Endometrium (tissue), 2 donors: ENCODE measurements at regions not wholly inside any gene's neighbourhood (a gene's known extent, or its start where the extent isn't known, plus 50 kb on each side); places are given as distances from the start of the nearest gene placed in this dataset.
"Not testable (repeated sequence)": the region's sequence is repeated elsewhere in the genome, so short reads cannot be mapped to it uniquely, and the experiment has no call there.

Experiments
- FAIRE-seq: peaks from 2 replicates; lab custom pipeline; 2012; peaks lifted over from hg19 to GRCh38; lab: Jason Lieb, UNC
- donor health status: control.
- donor health status: control.

DNA sequence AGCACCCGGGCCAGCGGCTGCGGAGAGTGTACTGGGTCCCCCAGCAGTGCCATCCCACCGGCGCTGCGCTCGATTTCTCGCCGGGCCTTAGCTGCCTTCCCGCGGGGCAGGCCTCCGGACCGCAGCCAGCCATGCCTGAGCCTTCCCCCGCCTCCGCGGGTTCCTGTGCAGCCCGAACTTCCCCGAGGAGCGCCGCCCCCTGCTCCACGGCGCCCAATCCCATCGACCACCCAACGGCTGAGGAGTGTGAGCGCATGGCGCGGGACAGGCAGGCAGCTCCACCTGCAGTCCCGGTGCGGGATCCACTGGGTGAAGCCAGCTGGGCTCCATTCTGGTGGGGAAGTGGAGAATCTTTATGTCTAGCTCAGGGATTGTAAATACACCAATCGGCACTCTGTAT is 325.4 kb downstream of the PPP1R3A start:
- not testable (repeated sequence) for FAIRE-seq

DNA sequence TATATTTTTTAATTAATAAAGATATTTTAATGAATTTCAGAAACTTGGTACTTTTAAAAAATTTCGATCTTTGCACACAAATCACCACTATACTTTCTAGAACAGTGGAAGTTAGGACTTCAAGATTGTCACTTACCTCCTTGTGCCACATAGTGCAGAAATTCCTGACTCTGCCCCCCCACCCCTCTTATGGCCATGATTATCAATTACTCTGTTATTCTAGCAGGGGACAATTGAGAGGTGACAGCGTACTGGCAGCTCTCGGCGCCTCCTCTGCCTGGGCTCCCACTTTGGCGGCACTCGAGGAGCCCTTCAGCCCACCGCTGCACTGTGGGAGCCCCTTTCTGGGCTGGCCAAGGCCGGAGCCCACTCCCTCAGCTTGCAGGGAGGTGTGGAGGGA is 325.9 kb downstream of the PPP1R3A start:
- not testable (repeated sequence) for FAIRE-seq

DNA sequence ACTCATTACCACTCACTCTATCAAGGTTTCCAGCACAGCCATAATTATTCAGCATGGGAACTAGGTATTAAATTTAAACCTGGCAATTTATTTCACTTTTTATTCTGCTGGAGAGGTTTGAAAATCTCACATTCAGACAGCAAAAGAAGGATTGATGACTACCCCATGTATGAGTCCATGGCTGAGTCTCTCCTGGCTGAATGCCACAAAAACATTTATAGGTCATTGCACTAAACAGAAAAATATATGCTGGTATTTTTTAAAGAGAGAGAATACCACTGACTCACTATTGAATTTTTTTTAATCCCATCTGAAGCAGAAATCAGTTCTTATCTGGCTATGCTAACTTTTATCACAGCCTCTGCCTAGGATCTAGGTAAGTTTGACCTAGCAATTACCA is 336.3 kb downstream of the PPP1R3A start:
- FAIRE-seq: no peak

DNA sequence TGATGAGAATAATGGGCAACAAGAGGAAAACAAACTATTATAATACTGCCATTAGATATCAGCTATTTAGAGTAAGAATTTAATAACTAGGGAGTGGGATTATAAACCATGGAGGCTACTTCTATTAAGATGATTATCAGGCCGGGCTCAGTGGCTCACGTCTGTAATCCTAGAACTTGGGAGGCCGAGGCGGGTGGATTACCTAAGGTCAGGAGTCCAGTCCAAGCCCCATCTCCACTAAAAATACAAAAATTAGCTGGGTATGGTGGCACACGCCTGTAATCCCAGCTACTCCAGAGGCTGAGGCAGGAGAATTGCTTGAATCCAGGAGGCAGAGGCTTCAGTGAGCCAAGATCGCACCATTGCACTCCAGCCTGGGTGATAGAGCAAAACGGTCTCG is 355.6 kb downstream of the PPP1R3A start:
- FAIRE-seq: not testable (repeated sequence)

- FAIRE-seq: no peak
Measured at GRCh38 chr7:113562801-113563200, 356.0 kb downstream of the PPP1R3A start.

- FAIRE-seq: no peak
Measured at GRCh38 chr7:113562242-113562641, 356.6 kb downstream of the PPP1R3A start.

- FAIRE-seq: no peak
Measured at GRCh38 chr7:113561446-113561845, 357.4 kb downstream of the PPP1R3A start.

DNA sequence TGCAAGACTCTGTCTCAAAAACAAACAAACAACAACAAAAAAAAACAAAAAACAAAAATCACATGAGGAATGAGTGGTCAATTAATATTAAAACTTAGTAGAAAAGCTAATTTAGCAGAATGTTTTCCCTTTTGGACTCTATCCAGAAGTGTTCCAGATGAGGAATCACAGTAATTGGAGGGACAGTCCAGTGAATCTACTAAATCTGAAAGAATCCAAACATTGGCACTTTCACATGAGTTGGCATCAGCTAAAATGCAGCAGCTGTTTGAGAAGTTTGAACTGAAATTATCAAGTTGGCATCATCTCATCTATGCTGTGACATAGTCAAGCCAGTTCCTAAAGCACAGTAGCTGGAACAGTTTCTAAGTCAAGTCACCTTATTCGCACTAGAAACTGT is 367.8 kb downstream of the PPP1R3A start:
- no peak for FAIRE-seq

DNA sequence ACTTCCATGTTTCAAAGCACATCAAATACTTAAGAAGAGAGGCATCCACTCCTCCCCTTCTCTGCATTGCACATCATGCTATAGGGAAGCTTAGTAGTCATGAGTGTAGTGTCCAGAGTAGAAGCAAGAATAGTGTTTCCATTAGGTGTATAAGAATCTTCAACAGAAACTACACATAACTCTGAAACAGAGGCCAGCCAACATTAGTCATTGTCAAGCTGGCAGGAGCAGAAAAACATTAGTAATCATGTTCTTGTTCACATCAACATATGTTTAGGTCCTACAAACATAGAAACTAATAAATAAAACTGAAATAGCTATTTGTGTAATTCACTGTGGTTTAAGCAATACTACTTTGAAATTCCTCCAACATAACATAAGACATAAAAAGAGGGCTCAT is 370.2 kb downstream of the PPP1R3A start:
- no peak for FAIRE-seq

DNA sequence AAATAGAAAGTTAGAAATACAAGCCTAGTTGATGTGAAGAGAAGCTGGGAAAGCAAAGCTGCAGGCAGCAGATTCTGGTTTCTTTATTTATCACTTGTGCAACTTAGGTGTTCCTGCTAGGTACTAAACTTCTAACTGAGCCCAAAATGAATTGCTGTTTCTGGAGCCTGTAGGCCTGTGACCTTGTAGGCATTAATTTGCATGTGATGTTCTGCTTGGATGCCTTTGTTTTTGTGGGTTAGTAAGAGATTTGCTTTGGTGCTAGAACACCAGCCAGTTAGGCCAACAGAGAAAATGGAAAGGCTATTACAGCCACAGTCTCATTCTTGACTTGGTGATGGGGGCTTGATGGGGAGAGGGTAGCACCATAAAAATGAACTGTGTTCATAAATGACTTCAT is 370.7 kb downstream of the PPP1R3A start:
- no peak for FAIRE-seq

DNA sequence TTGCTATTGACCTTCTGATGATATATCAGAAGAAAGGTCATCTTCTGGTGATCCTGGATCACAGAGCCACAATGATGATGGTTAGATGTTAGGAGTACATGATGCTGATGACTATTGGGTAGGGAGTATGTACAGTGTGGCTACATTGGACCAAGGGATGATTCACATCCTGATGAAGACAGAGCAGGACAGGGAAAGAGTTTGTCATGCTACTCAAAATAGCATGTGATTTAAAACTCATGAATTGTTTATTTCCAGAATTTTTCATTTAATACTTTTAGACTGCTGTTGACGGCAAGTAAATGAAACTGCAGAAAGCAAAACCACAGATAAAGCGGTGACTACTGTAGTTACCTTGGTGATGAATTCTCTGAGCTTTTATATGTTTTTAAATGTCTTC is 397.3 kb downstream of the PPP1R3A start:
- FAIRE-seq: no peak

- no peak for FAIRE-seq
Measured at GRCh38 chr7:113519472-113519871, 399.3 kb downstream of the PPP1R3A start.

DNA sequence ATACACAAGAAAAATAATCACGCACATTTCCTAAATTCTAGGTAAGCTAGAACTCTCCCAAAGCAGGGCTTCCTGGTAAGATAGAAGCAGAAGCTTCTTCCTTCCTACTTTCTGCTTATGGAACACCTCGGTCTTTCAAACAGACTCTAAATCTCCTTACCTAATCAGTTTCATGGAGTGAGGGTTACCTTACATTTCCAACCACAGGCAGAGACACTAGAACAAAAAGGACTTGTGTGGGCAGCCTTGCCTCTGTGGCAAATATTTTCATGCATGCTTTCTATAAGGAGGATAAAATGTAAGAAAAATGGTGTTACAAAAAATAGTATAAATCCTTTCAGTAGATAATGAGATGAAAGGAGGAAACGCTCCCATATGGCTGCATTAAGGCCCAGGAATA is 386.3 kb upstream of the SMIM30 start:
- FAIRE-seq: no peak

- FAIRE-seq: no peak
Measured at GRCh38 chr7:113504142-113504541, 385.8 kb upstream of the SMIM30 start.

DNA sequence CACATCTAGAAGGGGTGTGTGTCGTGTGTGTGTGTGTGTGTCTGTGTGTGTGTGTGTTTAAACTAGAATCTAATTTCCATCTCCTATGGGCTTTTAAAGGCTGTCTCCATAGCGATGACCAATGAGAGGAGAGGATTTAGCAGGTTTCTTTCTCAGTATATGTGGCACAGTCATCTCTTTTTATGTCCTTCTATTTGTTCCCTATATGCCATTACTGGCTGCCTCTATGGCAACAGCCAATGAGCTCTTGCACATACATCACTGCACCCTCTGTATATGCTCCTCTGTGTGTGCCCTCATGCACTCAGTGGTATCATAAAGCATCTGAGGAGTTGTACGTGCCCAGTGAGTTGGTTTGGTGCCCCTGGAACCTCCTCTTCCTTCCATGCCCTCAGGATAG is 378.2 kb upstream of the SMIM30 start:
- FAIRE-seq: not testable (repeated sequence)

GRCh38 chr7:113494797-113495566 is 376.6 kb upstream of the SMIM30 start:
- not testable (repeated sequence) for FAIRE-seq

- FAIRE-seq: no peak
Measured at GRCh38 chr7:113491305-113491704, 373.0 kb upstream of the SMIM30 start.

DNA sequence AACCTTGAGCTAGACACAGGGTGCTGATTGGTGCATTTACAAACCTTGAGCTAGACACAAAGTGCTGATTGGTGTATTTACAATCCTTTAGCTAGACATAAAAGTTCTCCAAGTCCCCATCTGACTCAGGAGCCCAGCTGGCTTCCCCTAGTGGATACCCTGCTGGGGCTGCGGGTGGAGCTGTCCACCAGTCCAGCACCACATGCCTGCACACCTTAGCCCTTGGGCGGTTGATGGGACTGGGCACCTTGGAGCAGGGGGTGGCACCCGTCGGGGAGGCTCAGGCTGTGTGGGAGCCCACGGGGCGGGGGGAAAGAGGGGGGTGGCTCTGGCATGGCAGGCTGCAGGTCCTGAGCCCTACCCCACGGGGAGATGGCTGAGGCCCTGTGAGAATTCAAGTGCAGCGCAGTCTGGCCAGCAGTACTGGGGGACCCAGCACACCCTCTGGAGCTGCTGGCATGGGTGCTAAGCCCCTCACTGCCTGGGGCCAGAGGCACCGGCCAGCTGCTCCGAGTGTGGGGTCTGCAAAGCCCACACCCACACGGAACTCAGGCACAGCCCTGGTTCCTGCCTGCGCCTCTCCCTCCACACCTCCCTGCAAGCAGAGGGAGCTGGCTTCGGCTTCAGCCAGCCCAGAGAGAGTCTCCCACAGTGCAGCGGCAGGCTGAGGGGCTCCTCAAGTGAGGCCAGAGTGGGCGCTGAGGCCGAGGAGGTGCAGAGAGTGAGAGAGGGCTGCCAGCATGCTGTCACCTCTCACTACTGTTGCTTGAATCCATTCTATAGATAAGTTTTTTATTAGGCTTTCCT is 369.8 kb upstream of the SMIM30 start:
- FAIRE-seq: no peak

- no peak for FAIRE-seq
Measured at GRCh38 chr7:113486548-113486947, 368.2 kb upstream of the SMIM30 start.

- FAIRE-seq: no peak
Measured at GRCh38 chr7:113483657-113484056, 365.3 kb upstream of the SMIM30 start.

- FAIRE-seq: no peak
Measured at GRCh38 chr7:113480537-113480936, 362.2 kb upstream of the SMIM30 start.

- FAIRE-seq: no peak
Measured at GRCh38 chr7:113464096-113464855, 345.9 kb upstream of the SMIM30 start.

DNA sequence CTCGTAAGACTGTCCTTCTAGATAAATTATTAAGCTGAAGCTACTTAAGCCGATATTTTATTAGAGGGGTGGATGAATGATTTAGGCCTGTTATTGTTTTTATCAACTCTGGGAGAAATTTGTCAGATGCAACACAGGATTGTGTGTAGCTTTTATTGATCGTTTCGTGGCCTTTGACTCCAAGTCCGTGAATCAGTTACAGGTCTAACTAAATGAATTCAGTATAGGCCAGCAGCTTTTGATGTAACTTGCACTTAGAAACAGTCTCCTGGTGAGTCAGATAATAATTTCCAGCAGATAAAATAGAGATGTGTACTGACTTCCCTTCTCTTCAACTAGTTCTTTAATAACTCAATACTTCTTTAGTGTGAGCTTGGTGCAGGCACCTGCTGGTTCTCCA is 341.7 kb upstream of the SMIM30 start:
- FAIRE-seq: no peak
